HG03103 (cell line): ENCODE measurements at regions not wholly inside any gene's neighbourhood (a gene's known extent, or its start where the extent isn't known, plus 50 kb on each side); places are given as distances from the start of the nearest gene placed in this dataset.

Experiments used
- ATAC-seq: cut with Tn5 transposase; IDR thresholded peaks from one replicate; pipeline ENCODE4 v1.9.1; 2021; ENCODE audit warnings: low read depth; ENCODE audit not compliant: unreplicated experiment

DNA sequence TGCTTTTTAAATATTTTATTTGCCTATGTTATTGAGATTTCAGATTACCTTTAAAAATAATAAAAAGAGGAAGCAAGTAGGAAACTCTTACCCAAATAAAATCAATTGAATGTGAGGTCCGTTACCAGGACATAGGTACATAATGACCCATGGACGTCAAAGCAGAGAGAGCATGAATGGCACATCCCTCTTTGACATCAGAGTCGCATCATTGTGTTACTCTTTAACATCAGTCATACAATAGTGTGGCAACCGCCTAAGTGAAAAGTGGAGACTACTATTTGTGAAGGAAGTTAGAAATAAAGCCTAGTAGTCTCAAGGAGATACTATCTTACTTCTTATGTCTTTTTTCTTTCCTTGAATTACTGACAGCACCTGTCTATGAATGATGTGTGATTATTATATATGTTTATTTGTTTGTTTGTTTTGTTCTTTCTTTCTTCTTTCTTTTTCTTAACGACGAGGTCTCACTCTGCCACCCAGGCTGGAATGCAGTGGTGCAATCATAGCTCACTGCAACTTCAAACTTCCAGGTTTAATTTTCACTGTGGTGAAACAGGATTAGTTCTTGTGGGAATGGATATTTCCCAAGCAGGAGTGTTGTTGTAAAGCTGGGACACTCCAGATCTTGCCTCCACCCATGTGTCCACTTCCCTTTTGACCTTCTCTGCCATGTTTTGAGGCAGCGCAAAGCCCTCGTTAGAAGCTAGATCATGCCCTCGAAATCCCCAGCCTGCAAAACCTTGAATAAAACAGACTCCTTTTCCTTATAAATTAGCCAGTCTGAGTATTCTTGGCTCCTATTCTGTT, 407.2 kb upstream of the NETO1 start:
- ATAC-seq = no peak

DNA sequence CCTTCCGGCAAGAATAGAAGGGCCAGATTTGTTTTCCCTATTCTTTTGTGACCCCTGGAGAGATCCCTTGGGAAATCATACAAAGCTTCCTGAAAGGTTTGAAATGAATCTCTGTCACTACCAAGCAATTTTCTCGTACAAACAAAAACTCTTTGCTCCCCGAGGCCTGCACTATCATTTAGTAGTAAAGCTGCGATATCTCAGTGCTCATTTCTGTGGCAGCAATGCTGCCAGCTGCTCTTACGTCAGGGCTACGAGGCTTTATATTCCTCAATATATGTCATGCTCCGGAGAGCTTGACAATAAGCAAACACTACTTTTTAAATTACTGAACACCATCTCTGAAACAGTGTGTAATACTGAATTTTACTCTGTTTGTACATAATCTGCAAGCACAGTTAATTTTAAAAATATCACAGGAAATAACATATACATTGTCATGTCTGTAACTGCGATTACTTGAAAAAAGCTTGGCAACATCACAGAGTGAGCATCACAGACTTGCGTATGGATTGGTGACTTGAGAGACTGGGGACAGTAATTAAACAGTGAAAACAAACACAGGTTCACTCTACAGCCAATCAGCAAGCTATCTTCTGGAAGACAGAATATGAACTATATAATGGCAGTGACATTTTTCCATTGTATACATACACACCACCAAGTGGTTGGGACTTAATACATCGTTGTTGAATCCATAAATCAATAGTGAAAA, 403.3 kb upstream of the NETO1 start:
- ATAC-seq = no peak

- ATAC-seq = no peak
Observed at GRCh38 chr18:73264562-73264921, 396.8 kb upstream of the NETO1 start.

DNA sequence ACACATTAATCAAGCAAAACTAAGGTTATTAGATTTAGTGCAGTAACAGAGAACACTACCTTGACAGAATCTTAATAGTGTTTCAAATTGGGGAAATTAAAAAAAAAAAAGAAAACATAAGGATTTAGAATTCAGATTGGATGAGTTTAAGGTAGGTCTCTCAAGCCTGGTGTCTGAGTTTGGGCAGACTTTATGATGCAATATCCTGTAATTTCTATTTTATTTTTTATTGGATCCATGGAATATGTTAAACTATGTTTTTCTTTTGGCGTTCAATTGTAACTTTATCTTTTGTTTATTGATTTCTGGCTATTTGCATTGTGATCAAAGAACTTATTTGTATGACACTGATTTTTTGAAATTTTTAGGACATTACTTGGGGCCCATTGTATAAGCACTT, 394.1 kb upstream of the NETO1 start:
- ATAC-seq = no peak

DNA sequence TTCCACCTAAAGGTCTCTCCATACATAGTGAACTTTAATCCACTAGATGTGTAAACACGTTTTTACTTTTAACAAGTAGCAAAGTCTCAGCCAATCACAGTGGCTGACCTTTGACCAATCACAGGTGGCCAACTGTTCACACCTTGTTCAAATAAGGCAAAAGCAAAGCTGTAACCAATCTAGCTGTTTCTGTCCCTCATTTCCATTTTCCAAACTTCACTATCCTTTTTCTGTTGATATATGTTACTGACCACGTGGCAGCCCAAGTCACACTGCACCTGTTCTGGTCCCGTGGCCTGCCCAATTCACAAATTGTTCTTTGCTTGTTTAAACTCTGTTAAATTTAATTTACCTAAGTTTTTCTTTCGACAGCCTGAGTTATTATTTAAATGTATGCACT, 393.5 kb upstream of the NETO1 start:
- no peak for ATAC-seq

- no peak for ATAC-seq
Observed at GRCh38 chr18:73258375-73259087, 390.7 kb upstream of the NETO1 start.

GRCh38 chr18:73254564-73254963, 386.8 kb upstream of the NETO1 start:
- ATAC-seq = no peak

- no peak for ATAC-seq
Observed at GRCh38 chr18:73249030-73249429, 381.2 kb upstream of the NETO1 start.

DNA sequence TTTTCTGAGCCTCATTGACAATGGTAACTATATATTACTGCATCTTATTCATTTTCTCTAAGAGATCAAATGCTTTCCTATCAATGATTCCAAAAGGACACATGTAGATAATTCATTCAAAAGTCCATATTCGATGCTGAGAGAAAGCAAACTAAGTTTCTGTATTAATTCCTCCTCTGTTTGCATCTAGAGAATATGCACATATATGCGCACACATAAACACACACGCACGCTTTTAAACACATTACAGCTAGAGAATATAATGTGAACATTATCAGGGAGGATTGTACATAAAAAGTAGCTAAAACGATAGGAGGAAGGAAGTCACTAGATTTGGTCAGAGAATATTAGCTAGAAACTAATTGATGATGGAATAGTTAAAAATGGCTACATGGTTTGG, 379.0 kb upstream of the NETO1 start:
- ATAC-seq = no peak

- no peak for ATAC-seq
Observed at GRCh38 chr18:73245345-73245744, 377.6 kb upstream of the NETO1 start.

- no peak for ATAC-seq
Observed at GRCh38 chr18:73244401-73244800, 376.6 kb upstream of the NETO1 start.

DNA sequence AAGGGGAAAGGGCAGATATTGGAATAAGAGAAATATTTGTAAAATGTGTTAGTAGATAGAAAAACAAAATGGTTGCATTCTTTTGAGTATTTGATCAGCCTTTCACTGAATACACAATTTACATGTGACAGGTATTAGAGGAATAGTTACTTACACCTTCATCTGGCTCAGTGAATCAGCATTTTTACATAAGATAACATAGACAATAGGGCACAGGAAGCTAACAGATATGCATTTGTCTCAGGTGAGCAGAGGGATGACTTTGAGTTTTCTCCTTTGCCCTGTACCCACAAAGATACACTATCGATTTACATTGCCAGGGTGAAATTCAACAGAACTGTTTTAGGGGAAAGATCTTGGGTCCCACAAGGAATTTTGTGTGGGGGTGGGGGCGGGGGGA, 373.1 kb upstream of the NETO1 start:
- ATAC-seq = no peak

DNA sequence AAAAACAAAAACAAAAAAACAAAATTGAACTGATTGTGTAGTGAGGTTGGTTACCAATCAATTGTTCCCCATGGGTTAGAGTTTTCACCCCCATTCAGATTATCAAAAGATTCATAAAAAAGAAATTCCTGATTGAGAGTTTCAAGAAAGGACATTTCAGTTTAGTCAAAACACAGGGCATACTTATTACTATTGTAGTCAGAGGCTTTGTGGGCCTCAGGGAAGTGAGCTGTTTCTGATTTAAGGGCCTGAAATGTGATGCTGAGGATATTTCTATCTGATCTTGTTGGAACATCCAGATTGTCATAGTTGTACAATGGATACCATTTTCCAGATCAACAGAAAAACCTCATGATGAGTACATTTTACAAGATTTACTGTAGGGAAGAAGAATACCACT, 368.1 kb upstream of the NETO1 start:
- ATAC-seq = no peak

GRCh38 chr18:73235491-73235890, 367.7 kb upstream of the NETO1 start:
- ATAC-seq = peak; percentile 91

GRCh38 chr18:73232933-73233332, 365.1 kb upstream of the NETO1 start:
- ATAC-seq = peak; percentile 86

GRCh38 chr18:73220663-73221062, 352.9 kb upstream of the NETO1 start:
- ATAC-seq = no peak

DNA sequence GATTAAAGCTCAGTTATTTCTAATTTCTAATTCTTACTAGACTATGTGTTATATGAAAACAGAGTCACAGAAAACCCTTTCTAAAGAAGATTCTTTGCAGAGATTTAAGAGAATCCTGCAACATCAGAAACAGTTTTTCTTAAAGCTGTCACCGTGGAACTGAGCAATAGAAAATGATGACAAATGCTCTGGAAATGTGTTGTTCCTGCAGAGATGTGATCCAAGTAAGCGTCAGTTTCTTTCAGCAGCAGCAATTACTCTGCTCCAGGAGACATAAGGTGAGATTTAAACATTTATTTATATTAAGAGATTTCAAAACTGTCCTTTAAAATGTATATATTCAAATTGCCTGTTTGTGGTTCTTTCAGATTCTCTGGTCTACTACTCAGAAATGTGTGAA, 350.5 kb upstream of the NETO1 start:
- ATAC-seq = no peak

DNA sequence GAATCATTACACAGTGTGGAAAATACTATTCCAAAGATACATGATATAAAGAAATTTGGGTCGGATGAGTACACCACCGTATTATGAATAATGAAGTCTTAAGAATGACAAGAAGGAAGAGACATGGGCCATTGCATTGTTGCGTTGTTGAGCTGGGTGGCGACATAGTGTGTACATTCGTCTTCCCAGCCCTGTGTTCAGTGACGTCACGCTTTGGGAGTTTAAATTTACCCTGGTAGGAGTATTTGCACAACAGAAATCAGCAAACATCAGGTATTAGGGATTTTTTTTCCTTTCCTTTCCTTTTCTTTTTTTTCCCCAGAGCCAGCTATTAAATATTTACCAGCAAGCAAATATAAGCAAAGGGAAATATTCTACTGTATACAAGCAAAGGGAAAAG, 347.2 kb upstream of the NETO1 start:
- no peak for ATAC-seq

DNA sequence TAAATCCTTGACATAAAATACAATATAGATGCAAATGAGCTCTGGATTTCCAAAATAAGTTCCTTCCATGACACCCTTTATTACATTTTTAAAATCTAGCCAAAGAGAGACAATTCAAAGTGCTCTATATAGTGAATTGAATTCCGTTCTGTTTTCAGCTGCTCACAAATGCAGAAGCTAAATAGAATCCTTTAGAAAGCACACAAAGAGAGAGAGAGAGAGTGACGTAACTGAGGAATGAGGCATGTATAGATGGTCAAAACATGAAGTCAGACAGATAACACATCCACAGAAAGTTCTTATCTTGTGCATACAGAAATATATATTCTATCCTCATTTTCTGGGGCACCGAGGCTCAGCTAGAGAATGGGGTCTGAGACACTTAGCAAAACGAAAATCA, 344.7 kb upstream of the NETO1 start:
- no peak for ATAC-seq

DNA sequence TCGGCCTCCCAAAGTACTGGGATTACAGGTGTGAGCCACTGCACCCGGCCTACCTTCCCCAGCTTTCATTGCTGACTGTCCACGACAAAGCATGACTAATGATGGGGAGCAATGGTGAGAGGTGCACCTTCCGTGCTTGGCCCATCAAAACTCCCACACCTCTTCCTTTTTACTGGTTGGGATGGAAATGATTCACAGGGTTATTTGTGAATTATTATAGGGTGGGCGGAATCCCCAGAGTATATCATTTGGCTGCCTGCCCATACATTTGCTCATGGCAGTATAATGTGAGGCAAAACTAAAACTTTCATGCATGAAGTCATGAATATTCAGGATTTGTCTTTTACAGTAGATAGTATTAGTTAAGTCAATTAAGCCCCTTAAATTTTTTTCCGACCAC, 334.2 kb upstream of the NETO1 start:
- ATAC-seq = no peak

- no peak for ATAC-seq
Observed at GRCh38 chr18:73199151-73199550, 331.4 kb upstream of the NETO1 start.

DNA sequence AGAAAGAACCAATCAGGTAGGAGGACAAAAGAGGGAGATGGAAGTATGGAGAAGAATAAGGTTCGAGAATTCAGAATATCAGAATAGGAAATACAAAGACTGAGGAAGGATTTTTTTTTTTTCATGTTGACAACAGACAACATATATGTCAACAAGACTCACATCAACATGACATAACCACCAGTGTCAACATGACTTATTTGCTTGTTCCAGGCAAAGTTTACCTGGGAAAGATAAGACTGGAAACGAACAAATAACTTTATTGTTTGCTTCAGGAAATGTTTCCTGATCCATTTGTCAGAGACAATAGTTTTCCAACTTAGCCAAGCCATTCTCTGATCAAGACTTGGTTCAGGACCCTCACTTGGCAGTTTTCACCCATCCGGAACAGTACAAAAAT, 321.9 kb upstream of the NETO1 start:
- no peak for ATAC-seq
